ENCODE measurements at regions not wholly inside any gene's neighbourhood (a gene's known extent, or its start where the extent isn't known, plus 50 kb on each side); places are given as distances from the start of the nearest gene placed in this dataset.
"Not testable (repeated sequence)": the region's sequence is repeated elsewhere in the genome, so short reads cannot be mapped to it uniquely, and the experiment has no call there.

DNA sequence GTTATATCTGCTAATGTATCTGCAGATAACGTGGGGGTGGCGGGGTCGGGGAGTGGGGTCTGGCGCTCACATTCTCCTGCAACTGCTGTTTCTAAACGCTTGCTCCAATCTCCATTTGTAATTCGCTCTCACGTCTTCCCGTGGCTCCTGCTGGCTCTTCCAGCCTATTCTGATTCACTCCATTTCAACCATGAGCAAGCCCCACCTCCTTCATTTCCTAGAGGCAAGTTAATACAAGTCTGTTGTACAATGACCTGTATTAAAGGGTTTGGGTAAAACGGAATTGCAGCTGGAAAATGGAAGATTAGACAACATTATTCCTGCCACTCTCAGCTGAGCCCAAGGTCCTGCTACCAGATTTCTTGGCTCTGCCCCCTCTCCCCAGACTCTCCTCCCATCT, 132.3 kb downstream of the CSNK2A3 start:
- DNase-seq: no peak

- no peak for DNase-seq
Observed at GRCh38 chr11:11218629-11218986, 134.4 kb downstream of the CSNK2A3 start.

DNA sequence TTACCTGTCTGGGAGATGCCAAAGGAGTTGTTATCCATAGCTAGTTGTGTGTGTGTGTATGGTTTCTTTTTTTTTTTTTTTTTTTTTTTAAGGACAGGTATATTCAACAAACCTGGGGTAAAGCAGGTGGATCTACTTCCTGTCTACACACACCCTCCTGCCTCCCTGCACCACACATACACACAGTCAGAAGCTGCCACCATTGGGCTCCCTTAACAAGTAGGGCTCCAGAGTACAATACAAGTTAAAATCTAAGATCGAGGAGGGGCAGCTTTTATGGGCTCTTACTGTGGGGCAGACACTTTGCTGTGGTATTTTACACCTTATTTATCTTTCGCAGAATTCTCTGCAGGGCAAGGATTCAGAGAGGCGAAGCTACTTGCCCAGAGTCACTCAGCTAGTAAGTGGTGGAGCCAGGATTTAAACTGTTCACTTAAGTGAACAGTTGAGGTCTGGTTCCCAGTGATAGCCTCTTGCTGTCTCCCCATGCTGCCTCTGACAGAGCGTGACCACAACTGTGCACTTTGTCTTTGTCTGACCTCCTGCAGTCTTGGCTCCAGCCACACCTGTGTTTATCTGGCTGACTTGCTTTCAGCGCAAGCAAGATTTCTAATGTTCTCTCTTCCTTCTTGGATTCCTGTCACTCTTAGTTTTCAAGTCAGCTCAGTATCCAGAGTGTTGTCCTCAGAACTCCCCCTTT, 135.0 kb downstream of the CSNK2A3 start:
- no peak for DNase-seq

DNA sequence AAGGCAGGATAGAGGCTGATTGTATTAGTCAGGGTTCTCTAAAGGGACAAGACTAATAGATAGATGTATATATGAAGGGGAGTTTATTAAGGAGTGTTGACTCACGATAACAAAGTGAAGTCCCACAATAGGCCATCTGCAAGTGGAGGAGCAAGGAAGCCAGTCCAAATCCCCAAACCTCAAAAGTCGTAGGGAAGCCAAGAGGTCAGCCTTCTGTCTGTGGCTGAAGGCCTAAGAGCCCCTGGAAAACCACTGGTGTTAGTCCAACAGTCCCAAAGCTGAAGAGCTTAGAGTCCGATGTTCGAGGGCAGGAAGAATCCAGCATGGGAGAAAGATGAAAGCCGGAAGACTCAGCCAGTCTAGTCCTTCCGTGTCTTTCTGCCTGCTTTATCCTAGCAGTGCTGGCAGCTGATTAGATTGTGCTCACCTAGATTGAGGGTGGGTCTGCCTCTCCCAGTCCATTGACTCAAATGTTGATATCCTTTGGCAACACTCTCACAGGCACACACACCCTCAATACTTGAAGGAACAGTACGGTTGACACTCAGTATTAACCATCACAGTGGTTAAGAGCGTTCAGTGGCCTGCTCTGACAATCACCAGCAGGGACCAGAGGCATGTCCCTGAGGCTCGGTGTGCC, 135.6 kb downstream of the CSNK2A3 start:
- DNase-seq: no peak

DNA sequence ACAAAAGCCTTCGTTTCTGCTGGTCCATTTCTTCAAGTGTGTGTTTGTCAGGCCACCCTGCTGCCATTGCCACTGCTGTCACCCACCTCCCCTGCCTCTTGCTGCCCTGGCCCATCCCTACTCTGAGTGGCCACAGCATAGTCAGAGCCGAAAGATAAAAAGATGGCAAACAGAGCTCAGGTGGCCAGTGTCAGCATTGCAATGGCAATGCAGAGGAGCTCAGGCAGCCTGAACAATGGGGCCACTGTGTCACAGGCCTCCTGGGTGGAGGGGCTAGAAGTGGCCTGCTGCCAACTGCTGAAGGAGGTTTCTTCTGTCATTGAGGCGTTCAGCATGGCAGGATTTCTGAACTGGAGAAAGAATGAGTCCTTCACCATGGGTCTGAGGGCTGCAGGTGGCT, 137.1 kb downstream of the CSNK2A3 start:
- no peak for DNase-seq

GRCh38 chr11:11215058-11215815, 137.8 kb downstream of the CSNK2A3 start:
- DNase-seq: no peak

DNA sequence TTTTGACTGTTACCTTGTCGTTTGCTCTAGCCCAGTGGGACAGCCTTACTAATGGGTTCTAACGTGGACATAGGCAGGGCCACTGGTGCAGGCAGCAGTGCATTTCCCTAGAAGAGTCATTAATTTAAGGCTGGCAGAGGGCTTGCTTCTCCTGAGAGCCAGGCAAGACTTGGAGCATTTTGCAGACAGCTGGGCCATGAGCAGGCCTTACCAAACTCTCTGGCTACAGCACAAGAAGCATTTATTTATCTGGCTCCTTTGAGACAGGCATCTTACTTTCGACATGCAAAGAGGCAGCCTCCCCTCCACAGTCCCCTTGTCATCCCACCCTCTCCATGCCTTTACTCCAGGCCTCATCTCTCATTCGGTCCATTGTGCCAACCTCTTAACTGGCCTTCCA, 139.9 kb downstream of the CSNK2A3 start:
- no peak for DNase-seq

DNA sequence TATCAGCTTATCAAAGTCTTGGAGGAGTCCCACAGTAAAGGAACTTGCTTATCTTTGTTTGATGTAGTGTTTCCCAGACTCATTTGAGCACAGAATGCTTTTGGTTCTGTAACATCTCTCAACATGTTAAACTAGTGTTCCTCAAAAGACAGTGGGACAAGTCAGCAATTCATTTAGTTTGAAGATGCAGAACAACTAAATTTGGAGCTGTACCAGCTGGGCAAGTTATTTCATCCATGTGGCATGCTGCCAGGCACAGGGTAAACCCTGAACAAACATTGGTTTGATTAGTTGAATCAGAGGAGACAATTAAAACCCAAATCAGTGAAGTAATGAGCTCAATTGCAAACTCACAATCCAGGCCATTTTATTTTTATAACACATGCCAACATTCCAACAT, 141.2 kb downstream of the CSNK2A3 start:
- no peak for DNase-seq

GRCh38 chr11:11211186-11211585, 141.9 kb downstream of the CSNK2A3 start:
- DNase-seq: no peak

GRCh38 chr11:11210446-11210845, 142.6 kb downstream of the CSNK2A3 start:
- DNase-seq: no peak

- DNase-seq: no peak
Observed at GRCh38 chr11:11209967-11210366, 143.1 kb downstream of the CSNK2A3 start.

GRCh38 chr11:11208994-11209393, 144.1 kb downstream of the CSNK2A3 start:
- no peak for DNase-seq

DNA sequence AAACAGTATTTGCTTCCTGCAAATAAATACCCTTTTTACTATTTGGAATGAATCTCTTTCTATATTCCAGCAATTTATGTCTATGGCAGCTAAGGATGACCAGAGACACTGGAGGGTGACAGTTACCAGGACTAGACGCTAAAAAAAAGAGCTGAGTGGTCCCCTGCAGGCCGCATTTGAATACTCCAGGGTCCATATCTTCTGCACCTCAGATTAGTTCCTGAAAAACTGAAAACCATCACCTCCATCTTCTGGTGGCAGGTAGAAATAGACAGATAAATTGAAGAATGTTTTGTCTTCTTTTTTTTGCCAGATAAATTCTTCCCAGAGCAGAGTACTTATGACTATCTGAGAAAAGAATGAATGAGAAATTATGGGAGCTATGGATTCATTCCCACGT, 145.6 kb downstream of the CSNK2A3 start:
- no peak for DNase-seq

DNA sequence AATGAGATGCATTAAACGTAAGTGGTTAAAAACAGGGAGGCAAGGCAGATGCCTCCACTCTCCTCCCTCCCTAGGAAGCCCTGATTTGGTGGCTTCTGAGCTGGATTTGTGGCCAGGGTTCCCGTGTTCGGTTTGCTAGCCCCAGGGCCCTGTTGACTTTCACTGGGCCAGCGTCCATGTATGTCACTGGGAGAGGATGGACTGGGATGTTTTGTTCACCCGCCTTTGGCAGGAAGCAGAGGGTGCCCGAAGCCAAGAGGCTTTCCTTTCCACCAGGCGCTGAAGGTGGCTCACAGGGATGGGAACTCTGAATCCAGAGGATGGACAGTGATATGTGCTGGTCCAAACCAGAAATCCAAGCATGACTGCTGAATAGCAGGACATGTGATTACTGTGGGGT, 146.6 kb downstream of the CSNK2A3 start:
- no peak for DNase-seq

DNA sequence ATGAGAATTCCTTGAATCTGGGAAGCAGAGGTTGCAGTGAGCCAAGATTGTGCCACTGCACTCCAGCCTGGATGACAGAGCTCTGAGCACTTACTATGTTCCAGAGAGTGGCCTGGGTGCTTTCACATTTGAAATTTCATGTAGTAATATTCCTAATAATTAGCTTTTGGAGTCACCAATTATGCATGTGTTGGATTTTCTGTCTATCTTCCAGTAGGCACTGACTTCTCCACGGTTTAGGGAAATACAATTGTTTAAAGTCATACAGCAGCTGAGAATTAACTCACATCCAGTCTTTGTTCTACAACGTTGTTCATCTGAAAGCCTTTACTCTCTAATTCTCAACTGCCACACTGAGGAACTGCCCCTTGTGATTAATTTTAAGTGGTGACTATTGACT, 150.2 kb downstream of the CSNK2A3 start:
- DNase-seq: no peak

GRCh38 chr11:11201302-11201701, 151.7 kb downstream of the CSNK2A3 start:
- not testable (repeated sequence) for DNase-seq

DNA sequence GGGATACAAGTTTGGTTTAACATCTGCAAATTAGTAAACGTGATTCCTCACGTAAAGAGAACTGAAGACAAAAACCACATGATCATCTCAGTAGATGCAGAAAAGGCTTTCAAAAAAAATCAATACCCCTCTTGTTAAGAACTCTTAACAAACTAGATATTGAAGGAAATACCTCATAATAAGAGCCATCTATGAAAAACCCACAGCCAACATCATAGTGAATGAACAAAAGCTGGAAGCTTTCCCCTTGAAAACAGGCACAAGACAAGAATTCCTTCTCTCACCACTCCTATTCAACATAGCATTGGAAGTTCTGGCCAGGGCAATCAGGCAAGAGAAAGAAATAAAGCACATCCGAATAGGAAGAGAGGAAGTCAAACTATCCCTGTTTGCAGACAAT, 160.5 kb downstream of the CSNK2A3 start:
- DNase-seq: no peak

DNA sequence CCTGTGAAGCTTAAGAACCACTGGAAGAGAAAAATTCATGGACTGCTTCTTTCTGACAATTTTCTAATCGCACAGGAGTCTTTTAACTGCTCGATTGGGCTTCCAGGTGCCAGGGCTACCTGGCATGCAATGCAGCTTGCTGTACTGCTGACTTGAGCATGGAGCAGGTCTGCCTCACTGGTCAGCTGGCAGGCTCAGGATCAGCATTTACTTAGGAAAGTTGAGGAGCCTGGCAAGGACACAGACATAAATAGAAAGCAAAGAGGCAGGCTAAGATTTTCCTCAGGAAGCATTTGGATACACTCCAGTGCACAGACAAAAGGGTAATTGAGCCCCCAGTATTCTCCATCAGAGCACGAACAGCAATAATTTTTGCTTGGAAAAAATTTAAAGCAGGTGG, 163.5 kb downstream of the CSNK2A3 start:
- DNase-seq: no peak

- no peak for DNase-seq
Observed at GRCh38 chr11:11186249-11186648, 166.8 kb downstream of the CSNK2A3 start.

DNA sequence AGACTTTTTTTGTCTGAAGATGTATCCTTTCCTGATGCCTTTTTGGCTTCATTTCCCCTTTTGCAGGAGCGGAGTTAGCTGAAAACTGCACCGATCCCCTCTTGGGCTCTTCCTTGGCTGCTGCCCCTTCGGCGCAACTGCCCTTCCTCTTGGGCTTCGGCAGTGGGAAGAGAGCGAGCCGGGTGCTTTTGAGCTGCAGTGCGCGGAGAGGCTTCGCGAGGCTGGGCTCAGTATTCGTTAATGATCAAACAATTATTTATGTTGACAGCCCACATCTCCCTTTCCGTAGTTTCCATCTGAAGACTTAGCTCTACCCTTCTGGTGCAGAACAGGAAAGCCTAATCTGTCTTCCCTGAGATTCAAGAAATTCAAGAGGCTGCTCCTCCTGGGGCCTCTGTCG, 170.8 kb downstream of the CSNK2A3 start:
- DNase-seq: no peak

GRCh38 chr11:11178671-11179638, 174.1 kb downstream of the CSNK2A3 start:
- DNase-seq: no peak

DNA sequence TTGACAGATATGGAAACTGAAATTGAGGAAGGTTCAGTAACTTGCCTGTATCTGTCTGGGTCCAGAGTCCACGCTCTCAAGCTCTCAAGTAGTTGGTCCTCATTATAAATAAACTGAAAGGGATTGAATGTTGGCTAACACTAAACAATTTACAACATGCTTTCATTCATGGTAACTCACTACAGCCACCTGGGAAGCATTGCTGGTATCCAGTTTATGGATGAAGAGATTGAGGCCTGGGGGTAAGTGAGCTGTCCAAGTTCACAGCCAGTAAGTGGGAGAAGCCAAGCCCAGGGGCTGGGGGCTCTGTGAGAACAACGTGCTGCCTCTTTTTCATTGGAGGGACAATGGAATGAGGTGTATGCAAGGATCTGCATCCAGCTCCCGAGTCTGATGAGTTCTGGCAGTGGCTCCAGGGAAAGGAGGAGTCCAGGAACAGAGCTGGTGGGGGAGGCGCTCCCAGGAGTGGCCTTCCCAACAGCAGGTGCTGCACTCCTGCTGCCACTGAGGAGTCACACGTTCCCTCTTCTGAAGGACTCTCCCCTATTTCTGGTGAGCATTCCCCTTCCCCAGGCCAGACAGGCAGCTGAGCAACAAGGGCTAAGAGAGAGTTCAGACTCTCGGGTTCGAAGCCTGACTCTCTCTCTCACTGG, 175.8 kb downstream of the CSNK2A3 start:
- DNase-seq: no peak

Data from dermis blood vessel endothelial cell (primary cell).